HG03175 (cell line): ENCODE measurements at regions not wholly inside any gene's neighbourhood (a gene's known extent, or its start where the extent isn't known, plus 50 kb on each side); places are given as distances from the start of the nearest gene placed in this dataset.

Source experiments
- ATAC-seq: cut with Tn5 transposase; IDR thresholded peaks from one replicate; pipeline ENCODE4 v1.9.1; 2021; ENCODE audit warnings: mild to moderate bottlenecking, moderate library complexity; ENCODE audit not compliant: unreplicated experiment

- no peak for ATAC-seq
Measured at GRCh38 chr14:86510491-86510890, 980.5 kb downstream of the FLRT2 start.

- no peak for ATAC-seq
Measured at GRCh38 chr14:86505808-86506207, 975.9 kb downstream of the FLRT2 start.

DNA sequence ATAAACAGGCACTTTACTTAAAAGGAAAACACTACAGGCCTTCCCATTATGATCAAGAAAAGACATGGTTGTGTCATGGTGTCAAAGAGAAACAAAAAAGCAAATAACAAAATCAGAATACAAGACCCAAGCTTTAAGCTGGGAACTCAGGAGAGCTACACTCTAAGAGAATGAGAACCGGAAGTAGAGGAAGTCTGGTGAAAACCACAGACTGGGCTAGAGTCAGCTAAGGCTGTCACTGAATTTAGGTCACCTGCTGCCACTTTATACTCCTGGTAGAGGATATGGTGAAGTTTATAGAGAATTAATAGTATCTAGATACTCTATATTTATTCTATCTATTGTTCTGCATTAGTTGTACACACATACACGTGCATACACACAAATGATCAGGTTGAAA lies 971.7 kb downstream of the FLRT2 start:
- ATAC-seq, result no peak

DNA sequence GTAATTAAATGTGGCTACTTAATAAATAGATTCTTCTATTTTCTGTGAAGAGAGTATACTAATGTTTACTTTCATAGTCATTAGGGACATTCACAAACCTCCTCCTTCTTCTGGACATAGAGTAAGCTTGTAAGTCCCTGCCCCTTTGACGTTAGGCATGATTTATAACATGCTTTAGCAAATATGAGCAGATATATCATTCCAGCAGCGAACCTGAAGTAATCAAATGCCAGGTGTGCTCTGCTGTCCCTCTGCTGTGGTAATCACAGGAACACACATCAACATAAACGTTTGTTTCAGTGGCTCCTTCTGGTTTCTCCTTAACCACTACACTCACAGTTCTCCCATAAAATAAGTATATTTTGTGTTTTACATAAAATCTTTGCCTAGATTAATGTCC lies 961.8 kb downstream of the FLRT2 start:
- no peak for ATAC-seq

- no peak for ATAC-seq
Measured at GRCh38 chr14:86481104-86481503, 951.2 kb downstream of the FLRT2 start.

- ATAC-seq, result no peak
Measured at GRCh38 chr14:86464341-86464740, 934.4 kb downstream of the FLRT2 start.

DNA sequence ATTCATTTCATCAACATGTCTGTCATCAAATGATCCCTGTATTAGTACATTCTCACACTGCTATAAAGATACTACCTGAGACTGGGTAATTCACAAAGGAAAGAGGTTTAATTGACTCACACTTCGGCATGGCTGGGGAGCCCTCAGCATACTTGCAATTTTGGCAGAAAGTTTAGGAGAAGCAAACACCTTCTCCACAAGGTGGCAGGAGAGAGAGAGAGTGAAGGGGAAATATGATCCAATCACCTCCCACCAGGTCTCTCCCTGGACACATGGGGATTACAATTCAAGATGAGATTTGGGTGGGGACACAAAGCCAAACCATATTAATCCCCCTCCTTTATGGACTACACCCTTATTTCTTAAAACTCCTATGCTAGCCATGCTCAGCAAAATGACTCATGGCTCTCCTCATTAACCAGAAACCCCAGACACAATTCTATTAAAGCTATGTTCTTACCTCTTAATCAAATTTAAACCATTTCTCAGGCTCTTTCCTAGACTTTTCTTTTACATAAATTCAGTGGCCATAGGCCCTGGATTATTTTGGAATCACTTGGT lies 932.3 kb downstream of the FLRT2 start:
- no peak for ATAC-seq

DNA sequence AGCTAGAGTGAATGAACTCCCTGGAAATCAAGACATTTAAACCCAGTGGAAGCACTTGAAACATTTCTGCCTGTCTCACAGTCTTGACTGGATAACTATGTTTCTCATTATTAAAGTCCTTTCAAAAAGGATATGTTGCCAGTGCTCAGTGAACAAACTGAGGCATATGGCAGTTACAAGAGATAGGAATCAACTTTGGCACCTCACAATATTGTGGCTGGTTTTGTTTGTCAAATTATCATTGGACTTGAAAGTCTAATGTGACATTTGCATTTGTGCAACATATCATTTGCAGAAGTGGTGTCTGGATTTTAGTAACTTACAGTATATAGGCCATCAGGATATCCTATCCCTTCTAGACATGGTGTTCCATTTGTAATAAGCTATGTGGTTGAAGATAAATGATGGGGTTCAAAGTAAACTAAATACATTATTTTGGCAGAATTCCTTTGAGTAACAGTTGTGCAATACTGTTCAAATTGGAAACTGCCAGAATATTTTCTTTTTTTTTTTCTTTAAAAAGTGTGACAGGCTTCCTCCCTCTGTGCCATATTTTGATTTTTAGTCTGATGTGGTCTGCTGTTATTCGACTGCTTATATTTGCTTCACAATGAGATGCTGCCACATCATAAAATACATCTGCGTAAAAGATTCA lies 927.7 kb downstream of the FLRT2 start:
- ATAC-seq, result no peak

GRCh38 chr14:86450085-86450484 lies 920.1 kb downstream of the FLRT2 start:
- ATAC-seq, result no peak

GRCh38 chr14:86442135-86442534 lies 912.2 kb downstream of the FLRT2 start:
- no peak for ATAC-seq

- ATAC-seq, result no peak
Measured at GRCh38 chr14:86430853-86431252, 900.9 kb downstream of the FLRT2 start.

DNA sequence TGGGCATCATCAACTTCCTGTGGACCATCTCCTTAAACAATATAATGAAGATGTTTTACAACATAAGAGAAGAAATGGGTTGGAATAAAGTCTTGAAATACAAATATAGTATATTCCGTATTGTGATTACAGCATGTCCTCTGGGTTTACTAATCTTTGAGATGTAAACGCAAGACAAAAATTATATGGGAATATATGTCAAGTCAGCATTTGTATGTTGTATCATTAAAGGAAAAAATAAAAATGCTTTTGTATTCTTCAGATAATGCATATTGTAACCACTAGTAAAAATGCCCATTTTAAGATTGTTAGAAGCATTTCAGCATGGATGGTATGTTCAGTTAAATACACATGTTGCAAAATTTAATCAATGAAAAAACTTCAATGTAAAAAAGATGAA lies 893.3 kb downstream of the FLRT2 start:
- no peak for ATAC-seq

DNA sequence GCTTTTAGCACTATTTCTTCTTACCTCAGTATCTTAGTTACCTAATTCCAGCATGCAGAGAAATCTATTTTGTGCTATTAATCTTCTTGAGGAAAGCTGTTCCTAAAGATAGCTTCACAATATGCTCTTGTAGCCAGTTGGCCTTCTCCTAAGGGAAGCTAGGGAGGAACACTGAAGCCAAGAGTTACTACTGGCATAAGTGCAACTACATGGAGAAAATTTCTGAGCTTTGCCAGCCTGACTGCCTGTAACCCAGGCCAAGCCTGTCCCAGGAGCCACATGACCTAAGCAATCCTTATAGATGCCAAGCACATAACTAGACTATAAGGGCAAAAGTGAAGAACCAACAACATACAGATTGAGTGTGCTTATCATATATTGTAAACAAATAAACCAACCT lies 890.2 kb downstream of the FLRT2 start:
- ATAC-seq, result no peak

GRCh38 chr14:86414146-86414545 lies 884.2 kb downstream of the FLRT2 start:
- no peak for ATAC-seq

DNA sequence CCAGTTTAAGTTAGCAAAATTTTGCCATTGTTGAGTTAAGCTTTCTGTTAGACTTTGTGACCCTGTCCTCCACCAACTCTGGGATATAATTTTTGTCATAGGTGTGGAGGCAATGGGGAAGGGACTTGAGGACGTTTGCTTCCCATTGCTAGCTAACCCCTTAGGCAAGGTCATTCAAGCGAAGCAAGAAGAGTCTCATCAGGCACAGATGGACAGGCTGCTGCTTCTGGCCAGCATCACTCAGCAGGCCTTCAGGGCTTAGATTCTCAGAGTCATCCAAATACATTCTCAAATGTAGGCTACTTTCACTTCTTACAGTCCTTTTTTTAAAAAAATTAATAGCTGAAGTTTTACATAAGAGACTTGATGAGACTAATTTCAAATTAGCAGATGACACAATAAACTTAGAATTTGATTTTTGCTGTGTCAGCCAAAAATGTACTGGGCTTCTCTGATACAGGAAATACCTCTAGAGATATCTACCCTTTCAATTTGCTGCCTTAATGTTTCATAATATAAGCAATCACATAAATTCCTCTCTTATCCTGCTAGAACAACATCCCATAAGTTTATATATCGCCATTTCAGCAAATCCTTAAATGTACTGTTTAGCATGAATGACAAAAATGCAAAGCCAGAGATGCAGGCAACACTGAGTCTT lies 875.2 kb downstream of the FLRT2 start:
- ATAC-seq, result no peak

DNA sequence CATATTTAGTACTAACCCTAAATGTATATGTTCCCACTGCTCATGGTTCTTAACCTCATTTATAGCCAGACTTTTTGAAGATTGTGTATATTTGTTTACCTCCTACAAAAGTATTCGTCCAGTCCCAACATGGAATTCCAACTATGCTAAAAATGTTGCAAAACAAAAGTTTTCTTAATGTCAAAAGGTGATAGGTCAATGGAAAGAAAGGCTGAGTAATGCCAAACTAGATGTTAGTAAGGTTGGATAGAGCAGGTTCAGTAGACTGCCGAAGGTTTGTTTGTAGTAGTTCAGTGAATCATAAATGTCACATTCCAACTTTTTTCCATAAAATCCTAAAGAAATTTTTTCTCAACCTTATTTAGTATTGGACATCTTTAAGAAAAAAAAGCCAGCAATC lies 874.5 kb downstream of the FLRT2 start:
- no peak for ATAC-seq

- no peak for ATAC-seq
Measured at GRCh38 chr14:86402545-86402944, 872.6 kb downstream of the FLRT2 start.

DNA sequence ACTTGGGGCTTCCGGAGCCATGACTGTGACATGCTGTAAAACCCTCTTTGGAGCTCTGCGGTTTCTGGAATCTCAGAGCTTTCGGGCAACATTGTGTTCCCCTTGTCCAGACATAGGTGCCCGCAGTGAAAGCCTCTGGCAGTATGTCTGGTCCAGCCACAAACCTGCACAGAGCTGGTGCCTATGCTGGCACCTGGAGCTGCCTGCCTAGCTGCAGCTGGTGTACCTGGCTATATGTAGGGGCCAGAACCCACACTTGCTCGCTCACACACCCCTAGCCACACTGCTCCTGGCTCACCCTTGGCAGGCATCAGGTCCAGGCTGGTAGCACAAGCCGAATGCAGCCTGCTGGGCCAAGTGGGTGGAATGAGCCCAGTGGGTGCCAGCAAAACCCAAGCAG lies 861.1 kb downstream of the FLRT2 start:
- no peak for ATAC-seq

DNA sequence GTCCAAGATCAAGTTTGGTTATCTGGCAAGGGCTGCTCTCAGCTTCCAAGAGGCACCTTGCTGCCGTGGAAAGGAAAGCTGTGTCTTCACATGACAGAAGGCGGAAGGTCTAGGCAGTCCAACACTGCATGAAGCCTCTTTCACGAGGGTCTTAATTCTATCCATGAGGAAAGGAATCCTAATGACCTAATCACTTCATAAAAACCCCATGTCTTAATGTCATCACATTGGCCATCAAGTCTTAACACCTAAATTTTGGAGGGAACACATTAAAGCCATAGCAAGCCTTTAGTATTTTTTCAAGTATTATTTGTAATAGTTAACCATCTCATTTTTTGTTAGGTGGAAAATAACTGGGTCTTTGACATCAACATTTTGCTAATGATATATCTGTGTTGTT lies 858.3 kb downstream of the FLRT2 start:
- ATAC-seq, result no peak

GRCh38 chr14:86373886-86374285 lies 843.9 kb downstream of the FLRT2 start:
- ATAC-seq, result no peak

DNA sequence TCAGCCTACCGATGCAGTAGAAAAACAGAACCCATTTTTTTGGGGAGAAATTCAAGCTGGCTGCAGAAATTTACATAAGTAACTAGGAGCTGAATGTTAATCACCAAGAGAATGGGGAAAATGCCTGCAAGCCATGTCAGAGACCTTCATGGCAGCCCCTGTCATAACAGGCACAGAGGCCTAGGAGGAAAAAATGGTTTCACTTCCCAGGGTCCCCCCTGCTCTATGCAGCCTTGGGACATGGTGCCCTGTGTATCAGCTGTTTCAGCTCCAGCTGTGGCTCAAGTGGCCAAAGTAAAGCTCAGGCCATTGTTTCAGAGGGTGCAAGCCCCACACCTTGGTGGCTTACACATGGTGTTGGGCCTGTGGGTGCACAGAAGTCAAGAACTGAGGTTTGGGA lies 842.5 kb downstream of the FLRT2 start:
- no peak for ATAC-seq

- ATAC-seq, result no peak
Measured at GRCh38 chr14:86364634-86365033, 834.7 kb downstream of the FLRT2 start.

DNA sequence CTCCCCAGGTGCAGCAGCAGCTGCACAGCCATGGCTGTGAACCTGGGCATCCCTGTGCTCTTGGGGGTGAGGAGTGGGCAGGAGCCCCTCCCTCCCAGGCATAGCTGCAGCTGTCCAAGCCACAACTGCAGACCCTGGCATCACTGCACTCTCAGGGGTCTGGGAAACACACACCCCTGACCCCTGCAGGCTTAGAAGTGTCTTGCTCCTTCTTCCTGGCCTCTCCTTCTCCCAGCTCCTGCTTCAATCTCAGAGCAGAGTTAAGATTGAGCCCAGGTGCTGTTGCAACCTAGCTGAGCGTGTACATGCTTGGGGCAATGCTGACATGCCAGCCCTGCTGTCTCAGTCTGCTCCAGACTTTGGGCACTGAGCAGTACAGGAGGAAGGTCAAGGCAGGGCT lies 833.6 kb downstream of the FLRT2 start:
- ATAC-seq, result no peak
